Astrocyte of the spinal cord (primary cell): ENCODE measurements at regions not wholly inside any gene's neighbourhood (a gene's known extent, or its start where the extent isn't known, plus 50 kb on each side); places are given as distances from the start of the nearest gene placed in this dataset.
"Not testable (repeated sequence)": the region's sequence is repeated elsewhere in the genome, so short reads cannot be mapped to it uniquely, and the experiment has no call there.

Experiments used
- DNase-seq: peaks from one replicate; pipeline ENCODE4 v3.0.0; 2011; ENCODE audit warnings: low read depth, low spot score
- H3K4me3 ChIP-seq: 2 replicates; pipeline ENCODE4 v1.5.1; 2011; ENCODE audit warnings: low read depth, mild to moderate bottlenecking, low read length, moderate library complexity
- in situ Hi-C: cut with HindIII; loops from 2 replicates; pipeline ENCODE4 v1.10.0; 2017; ENCODE audit warnings: low sequenced_read_pairs

DNA sequence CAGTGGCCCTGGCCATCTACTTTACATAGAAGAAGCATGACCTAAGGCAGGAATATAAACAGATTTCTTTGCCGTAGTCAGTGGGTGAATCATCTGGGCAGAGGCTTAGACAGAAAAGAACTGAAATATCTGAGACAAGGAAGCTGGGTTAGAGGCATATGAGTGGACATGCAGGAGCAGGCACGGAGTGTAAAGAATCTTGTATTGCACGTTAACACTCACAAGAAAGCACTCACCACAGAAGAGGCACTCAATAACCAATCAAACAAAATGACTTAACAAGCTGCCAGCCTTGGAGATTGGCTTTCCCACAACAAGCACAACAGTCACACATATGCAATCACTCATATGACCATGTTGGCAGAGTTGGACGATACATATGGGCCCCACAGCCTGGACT, 364.9 kb downstream of the FOXD4L5 start:
- H3K4me3 ChIP-seq, in situ Hi-C loops, DNase-seq: not testable (repeated sequence)

DNA sequence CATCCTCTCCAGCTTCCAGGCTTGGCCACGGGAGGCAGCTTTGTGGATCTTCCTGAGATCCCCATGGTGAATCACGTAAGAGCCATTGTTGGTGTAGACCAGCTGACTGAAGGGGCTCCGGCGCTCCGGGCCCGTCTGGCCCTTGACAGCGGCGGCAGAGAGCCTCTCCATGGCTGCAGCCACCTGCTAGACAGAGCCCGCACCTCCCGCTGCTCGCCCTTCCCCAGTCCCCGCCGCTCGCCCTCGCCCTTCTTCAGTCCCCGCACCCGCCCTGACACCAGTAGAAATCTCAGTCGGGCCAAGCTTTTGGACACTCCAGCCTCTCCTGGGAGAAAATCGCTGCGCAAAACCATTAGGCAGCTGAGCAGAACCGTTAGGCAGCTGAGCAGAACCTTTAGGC, 396.4 kb downstream of the FOXD4L5 start:
- H3K4me3 ChIP-seq, DNase-seq, in situ Hi-C loops: not testable (repeated sequence)

DNA sequence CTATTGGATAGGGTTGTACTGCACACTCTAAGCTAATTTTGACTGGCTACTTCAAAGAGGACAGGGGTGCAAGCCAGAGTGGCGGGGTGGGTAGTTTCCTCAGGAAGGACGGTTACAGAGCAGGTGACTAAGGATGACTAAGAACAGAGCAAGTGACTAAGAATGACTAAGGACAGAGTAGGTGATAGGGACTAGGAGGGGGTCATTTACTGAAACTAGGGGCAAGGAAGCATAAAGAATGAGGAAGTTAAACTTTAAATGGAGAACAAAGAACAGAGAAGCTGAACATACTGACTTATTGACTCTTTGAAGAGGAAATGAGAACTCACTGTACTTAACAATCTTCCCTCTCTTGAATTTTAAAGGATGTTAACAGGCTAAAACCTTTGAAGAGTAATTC, 414.4 kb downstream of the FOXD4L5 start:
- peak; percentile 16 for DNase-seq
- in situ Hi-C loops, H3K4me3 ChIP-seq: not testable (repeated sequence)
